Fibroblast of skin of abdomen (primary cell): ENCODE measurements at regions not wholly inside any gene's neighbourhood (a gene's known extent, or its start where the extent isn't known, plus 50 kb on each side); places are given as distances from the start of the nearest gene placed in this dataset.
A peak's percentile ranks its signal among the peaks of the same experiment; 100 is the strongest.
"Not testable (repeated sequence)": the region's sequence is repeated elsewhere in the genome, so short reads cannot be mapped to it uniquely, and the experiment has no call there.

Experiments used
- DNase-seq: peaks from one replicate; pipeline ENCODE4 v3.0.0-alpha.2; 2013

DNA sequence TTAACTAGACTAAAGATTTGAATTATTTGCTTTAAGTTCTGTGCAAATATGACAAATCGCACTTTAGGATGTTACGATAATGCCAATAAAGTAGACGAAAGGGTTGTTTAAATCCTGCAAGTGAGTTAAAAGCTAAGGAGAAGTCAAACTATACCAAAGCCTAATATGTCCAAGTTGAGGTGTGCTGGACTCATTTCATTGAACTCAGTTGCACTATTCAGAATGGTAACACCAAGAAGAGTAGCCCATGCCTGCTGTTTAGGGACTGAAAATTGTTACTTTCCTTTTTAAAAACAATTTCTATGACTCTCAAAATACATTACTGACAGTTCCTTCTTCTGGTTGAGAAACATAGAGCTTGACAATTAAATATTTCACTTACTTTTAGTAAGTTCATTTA, 766.3 kb downstream of the DNAJB9 start:
- no peak for DNase-seq

- no peak for DNase-seq
Measured at GRCh38 chr7:109336531-109336930, 766.9 kb downstream of the DNAJB9 start.

GRCh38 chr7:109343678-109344077, 774.0 kb downstream of the DNAJB9 start:
- no peak for DNase-seq

DNA sequence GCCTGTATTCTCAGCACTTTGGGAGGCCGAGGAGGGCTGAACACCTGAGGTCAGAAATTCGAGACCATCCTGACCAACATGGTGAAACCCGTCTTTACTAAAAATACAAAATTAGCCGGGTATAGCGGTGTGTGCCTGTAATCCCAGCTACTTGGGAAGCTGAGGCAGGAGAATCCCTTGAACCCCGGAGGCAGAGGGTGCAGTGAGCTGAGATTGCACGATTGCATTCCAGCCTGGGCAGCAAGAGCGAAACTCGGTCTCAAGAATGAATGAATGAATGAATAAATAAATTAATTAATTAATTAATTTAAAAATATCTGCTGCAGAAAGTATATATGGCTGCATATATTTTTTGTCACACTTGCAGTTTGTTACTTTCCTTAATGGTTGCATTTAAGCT, 781.8 kb downstream of the DNAJB9 start:
- no peak for DNase-seq

DNA sequence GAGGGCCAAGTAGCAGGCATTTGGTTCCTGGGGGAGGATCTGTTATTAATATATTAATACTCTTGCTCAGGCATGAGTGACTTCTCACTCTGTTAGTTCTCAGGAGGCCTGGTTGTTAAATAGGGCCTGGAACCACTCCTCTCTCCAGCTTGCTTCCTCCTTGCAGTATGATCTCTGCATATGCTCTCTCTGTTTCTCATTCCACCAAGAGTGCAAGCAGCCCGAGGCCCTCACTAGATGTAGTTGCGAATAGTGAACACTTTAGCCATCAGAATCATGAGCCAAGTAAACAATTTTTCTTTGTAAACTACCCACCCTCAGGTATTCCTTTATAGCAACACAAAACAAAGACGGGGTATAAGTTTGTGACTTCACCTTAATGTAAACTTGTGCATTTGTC, 784.3 kb downstream of the DNAJB9 start:
- no peak for DNase-seq

- no peak for DNase-seq
Measured at GRCh38 chr7:109354552-109354951, 784.9 kb downstream of the DNAJB9 start.

- DNase-seq = no peak
Measured at GRCh38 chr7:109375823-109376222, 806.1 kb downstream of the DNAJB9 start.

DNA sequence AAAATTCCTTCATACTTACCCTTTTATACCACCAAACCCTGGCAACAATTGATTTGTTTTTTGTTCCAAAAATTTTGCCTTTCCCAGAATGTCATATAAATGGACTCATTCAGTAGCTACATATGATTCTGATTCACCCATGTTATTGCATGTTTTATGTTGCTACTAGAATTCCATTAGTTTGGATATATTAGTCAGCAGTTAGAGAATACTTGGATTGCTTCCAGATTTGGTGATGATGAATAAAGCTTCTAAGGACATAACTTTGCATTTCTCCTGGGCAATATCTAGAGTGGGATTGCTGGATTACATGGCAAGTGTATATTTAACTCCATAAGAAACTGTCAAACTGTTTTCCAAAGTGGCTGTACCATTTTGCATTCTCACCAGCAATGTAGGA, 806.9 kb downstream of the DNAJB9 start:
- DNase-seq = peak; percentile 1

DNA sequence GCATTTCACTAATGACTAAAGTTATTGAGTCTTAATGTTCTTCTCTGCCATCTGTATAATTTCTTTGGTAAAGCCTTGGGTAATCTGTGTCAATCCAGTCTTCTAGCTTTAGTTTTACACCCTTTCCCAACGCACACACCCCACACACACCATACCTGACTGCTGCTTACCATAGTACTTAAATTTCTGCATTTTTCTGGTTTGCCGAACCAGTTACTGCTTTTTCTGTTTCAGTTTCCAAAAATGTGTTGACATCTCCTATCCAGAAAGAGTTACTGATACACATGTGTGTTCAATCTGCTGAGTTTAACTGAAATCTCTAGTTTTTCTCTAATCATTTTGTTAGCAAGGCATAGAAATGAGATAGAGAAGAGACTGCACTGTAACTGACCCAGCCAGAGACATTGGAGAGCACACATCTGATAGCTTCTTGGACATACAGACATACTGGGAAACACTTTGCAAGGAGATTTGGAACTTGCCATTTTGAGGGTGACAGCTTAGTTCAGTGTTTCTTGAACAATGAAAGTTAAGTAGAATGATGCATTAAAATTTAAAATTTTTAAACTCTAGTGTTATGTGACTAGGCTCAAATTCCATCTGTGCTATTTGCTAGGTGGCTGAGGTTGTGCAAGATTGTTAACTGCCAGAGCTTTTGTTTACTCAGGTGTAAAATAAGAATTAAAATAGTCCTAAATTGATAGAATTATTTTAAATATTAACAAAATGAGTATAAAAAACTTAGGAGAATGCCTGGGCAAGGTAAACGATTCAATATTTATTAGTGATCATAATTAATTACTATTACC, 807.6 kb downstream of the DNAJB9 start:
- DNase-seq = no peak

DNA sequence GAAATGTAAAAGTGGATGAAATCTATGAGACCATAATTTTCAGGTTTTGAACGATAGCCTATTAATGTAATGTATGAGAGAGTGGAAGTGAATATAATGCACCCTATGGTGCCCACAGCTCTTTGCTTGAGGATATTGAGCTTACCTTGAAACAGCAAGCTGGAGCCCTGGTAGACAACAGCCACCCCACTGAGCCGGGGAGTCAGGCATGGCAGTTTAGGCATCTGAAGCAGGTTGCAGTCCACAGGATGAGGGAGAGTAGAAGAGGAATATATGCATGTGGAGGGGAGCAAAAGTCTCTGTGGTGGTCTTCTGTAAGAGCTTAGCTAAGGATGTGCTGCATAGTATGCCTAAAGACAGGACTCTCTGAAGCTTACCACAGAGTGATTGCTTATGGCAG, 817.3 kb downstream of the DNAJB9 start:
- DNase-seq = no peak

- DNase-seq = no peak
Measured at GRCh38 chr7:109387530-109387929, 817.9 kb downstream of the DNAJB9 start.

GRCh38 chr7:109391240-109391639, 821.6 kb downstream of the DNAJB9 start:
- DNase-seq = no peak

- no peak for DNase-seq
Measured at GRCh38 chr7:109402107-109402506, 832.4 kb downstream of the DNAJB9 start.

DNA sequence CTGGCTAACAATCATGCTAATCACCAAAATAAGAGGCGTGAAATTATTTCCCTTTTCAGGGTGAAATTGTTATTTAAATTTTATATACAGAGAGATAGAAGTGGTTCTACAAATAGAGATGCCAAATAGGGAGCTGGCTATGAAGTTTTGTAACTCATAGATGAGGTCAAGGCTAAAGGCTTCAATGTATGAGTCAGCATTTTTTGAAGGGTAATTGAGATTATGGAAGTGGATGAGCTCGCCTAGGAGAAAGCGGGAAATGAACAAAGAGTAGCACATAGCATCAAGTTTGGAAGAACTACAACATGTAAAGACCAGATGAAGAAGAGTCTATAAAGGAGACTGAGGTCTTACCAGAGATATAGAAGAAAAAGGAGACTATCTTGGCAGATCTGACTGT, 838.1 kb downstream of the DNAJB9 start:
- no peak for DNase-seq

- DNase-seq = no peak
Measured at GRCh38 chr7:109437957-109438356, 868.3 kb downstream of the DNAJB9 start.

- no peak for DNase-seq
Measured at GRCh38 chr7:109449760-109450159, 880.1 kb downstream of the DNAJB9 start.

GRCh38 chr7:109456116-109456515, 886.4 kb downstream of the DNAJB9 start:
- no peak for DNase-seq

DNA sequence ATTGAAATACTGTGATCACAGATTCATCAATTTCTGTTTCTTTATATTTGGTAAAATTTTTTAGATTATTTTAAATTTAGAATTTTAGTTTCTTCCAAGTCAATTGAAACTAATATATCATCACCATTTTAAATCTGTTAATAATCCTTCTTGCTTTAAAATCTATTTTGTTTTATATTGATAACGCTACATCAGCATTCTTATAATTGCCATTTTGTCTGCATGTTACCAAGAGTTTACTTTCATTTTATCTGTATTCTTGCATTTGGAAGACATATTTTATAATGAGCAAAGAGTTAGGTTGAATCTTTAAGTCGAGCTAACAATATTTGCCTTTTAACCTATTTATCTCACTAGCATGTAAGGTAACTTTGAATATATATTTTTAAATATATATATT, 890.6 kb downstream of the DNAJB9 start:
- no peak for DNase-seq

- DNase-seq = no peak
Measured at GRCh38 chr7:109462171-109462570, 892.5 kb downstream of the DNAJB9 start.

DNA sequence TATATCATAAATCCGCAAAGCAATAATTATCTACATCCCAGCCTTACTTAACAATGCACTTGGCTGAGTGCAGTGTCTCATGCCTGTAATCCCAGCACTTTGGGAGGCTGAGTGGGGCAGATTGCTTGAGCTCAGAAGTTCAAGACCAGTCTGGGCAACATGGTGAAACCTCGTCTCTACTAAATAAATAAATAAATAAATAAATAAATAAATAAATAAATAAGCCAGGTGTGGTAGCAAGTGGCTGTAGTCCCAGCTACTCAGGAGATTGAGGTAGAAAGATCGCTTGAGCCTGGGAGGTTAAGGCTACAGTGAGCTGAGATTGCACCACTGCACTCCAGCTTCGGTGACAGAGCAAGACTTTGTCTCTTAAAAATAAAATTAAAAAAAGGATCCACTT, 898.1 kb downstream of the DNAJB9 start:
- not testable (repeated sequence) for DNase-seq

- DNase-seq = no peak
Measured at GRCh38 chr7:109473172-109473571, 903.5 kb downstream of the DNAJB9 start.

DNA sequence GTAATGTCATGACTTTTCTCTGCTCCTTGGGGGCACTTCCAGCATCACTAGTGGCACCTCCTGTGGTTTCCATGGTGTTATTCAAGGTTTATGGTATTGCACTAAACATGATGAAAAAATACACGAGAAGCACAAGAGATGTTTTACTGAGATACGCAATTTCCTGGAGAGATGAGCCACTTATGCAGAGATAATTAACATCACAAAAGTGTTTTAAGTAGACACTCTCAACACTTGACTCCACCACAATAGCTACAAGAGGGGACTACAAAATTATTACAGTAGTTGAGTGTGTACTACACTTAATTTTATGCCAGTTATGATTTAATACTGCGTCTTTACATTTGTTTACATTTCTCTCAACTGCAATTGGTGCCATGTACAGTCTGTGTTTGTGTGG, 906.7 kb downstream of the DNAJB9 start:
- no peak for DNase-seq

- no peak for DNase-seq
Measured at GRCh38 chr7:109479388-109479787, 909.7 kb downstream of the DNAJB9 start.

DNA sequence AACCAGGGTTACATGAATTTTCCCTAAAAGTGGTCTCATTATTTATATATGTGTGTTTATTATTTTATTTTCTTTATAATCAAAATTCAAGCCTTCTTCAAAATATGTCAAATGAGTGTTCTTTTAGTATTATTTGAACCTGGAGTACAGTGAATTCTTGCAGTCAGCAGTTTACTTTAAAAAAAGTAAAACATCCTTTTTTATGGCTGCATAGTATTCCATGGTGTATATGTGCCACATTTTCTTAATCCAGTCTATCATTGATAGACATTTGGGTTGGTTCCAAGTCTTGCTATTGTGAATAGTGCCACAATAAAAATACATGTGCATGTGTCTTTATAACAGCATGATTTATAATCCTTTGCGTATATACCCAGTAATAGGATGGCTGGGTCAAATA, 920.9 kb downstream of the DNAJB9 start:
- DNase-seq = not testable (repeated sequence)

GRCh38 chr7:109497053-109497452, 927.4 kb downstream of the DNAJB9 start:
- no peak for DNase-seq
